IMR-90 (cell line): ENCODE measurements at regions not wholly inside any gene's neighbourhood (a gene's known extent, or its start where the extent isn't known, plus 50 kb on each side); places are given as distances from the start of the nearest gene placed in this dataset.

ENCODE experiments used
- ATAC-seq: fragments of 200-7000 bp; cut with Tn5 transposase; 2 replicates; pipeline ENCODE4 v1.9.1; 2020; ENCODE audit warnings: low read depth, mild to moderate bottlenecking, moderate library complexity
- BruUV-seq: library from RNA; stranded (reverse); fragments of 400-500 nt; replicated peaks from 2 replicates; lab custom pipeline; 2021; lab: Mats Ljungman, UMichigan
- CTCF ChIA-PET: fragments of 300-600 bp; formaldehyde crosslinking; extraction: SDS; loops from one replicate; lab custom pipeline; 2021; ENCODE audit warnings: antibody characterized with exemption; lab: Yijun Ruan, JAX
- POLR2A ChIA-PET: fragments of 300-600 bp; sonication (Branson Sonifier 250); formaldehyde crosslinking; loops from one replicate; lab custom pipeline; 2022; ENCODE audit warnings: antibody characterized with exemption; ENCODE audit not compliant: unreplicated experiment; lab: Charles Lee
- DNase-seq: peaks from one replicate; pipeline ENCODE4 v3.0.0; 2013
- H2AFZ ChIP-seq: replicated peaks from 2 replicates; pipeline ENCODE3; 2013; ENCODE audit warnings: low read length, mild to moderate bottlenecking; ENCODE audit not compliant: poor library complexity
- H2AK5ac ChIP-seq: 2 replicates; pipeline ENCODE4 v1.6.1; 2013; ENCODE audit warnings: low read depth, low read length, inconsistent platforms
- H2AK9ac ChIP-seq: replicated peaks from 2 replicates; pipeline ENCODE3; 2013; ENCODE audit warnings: mild to moderate bottlenecking, low read depth, low read length, moderate library complexity; ENCODE audit not compliant: poor library complexity
- H2BK120ac ChIP-seq: 2 replicates; pipeline ENCODE4 v1.6.1; 2013; ENCODE audit warnings: low read depth, low read length, inconsistent platforms
- H2BK15ac ChIP-seq: 3 replicates; pipeline ENCODE4 v1.6.1; 2013; ENCODE audit warnings: low read depth, low read length, inconsistent platforms
- H2BK20ac ChIP-seq: 2 replicates; pipeline ENCODE4 v1.6.1; 2013; ENCODE audit warnings: low read depth, mild to moderate bottlenecking, inconsistent platforms, low read length, moderate library complexity
- H2BK5ac ChIP-seq: 2 replicates; pipeline ENCODE4 v1.6.1; 2013; ENCODE audit warnings: mild to moderate bottlenecking, low read depth, low read length, inconsistent platforms; ENCODE audit not compliant: poor library complexity, severe bottlenecking
- H3K14ac ChIP-seq: replicated peaks from 2 replicates; pipeline ENCODE4 v1.6.1; 2013; ENCODE audit warnings: low read depth, low read length, inconsistent platforms
- H3K18ac ChIP-seq: 2 replicates; pipeline ENCODE4 v1.6.1; 2013; ENCODE audit warnings: low read depth, low read length, control low read depth
- H3K23ac ChIP-seq: 2 replicates; pipeline ENCODE4 v1.6.1; 2013; ENCODE audit warnings: low read depth, low read length, inconsistent platforms
- H3K27ac ChIP-seq: 2 replicates; pipeline ENCODE4 v1.5.1; 2013; ENCODE audit warnings: mild to moderate bottlenecking, control low read depth, low read length; ENCODE audit not compliant: insufficient read depth
- H3K27me3 ChIP-seq: 2 replicates; pipeline ENCODE4 v1.6.1; 2013; ENCODE audit warnings: low read length; ENCODE audit not compliant: control insufficient read depth, insufficient read depth
- H3K36me3 ChIP-seq: 2 replicates; pipeline ENCODE4 v1.6.1; 2013; ENCODE audit warnings: low read length, mixed read lengths; ENCODE audit not compliant: control insufficient read depth, insufficient read depth
- H3K4ac ChIP-seq: 2 replicates; pipeline ENCODE4 v1.6.1; 2013; ENCODE audit warnings: low read depth, low read length, inconsistent platforms
- H3K4me1 ChIP-seq: 2 replicates; pipeline ENCODE4 v1.6.1; 2013; ENCODE audit warnings: low read length, mixed read lengths; ENCODE audit not compliant: control insufficient read depth, insufficient read depth
- H3K4me2 ChIP-seq: 2 replicates; pipeline ENCODE4 v1.6.1; 2013; ENCODE audit warnings: low read depth, mild to moderate bottlenecking, control low read depth, low read length, moderate library complexity
- H3K4me3 ChIP-seq: 2 replicates; pipeline ENCODE4 v1.5.1; 2013; ENCODE audit warnings: low read depth, mild to moderate bottlenecking, control low read depth, low read length, moderate library complexity; ENCODE audit not compliant: insufficient read depth
- H3K56ac ChIP-seq: 2 replicates; pipeline ENCODE4 v1.6.1; 2013; ENCODE audit warnings: low read length, inconsistent platforms; ENCODE audit not compliant: insufficient read depth; ENCODE audit errors: extremely low read depth
- H3K79me1 ChIP-seq, 2 experiments: 2 replicates each; pipeline ENCODE4 v1.6.1; 2013; ENCODE audit warnings: low read length in 2 of 2, inconsistent platforms in 1 of 2, low read depth in 1 of 2
- H3K9ac ChIP-seq: 2 replicates; pipeline ENCODE4 v1.6.1; 2013; ENCODE audit warnings: low read depth, low read length, control low read depth
- H3K9me1 ChIP-seq: 2 replicates; pipeline ENCODE4 v1.6.1; 2013; ENCODE audit warnings: low read length, inconsistent platforms; ENCODE audit not compliant: insufficient read depth
- H3K9me3 ChIP-seq: 2 replicates; pipeline ENCODE4 v1.6.1; 2013; ENCODE audit warnings: low read length; ENCODE audit not compliant: control insufficient read depth, insufficient read depth
- H4K20me1 ChIP-seq: 2 replicates; pipeline ENCODE4 v1.6.1; 2013; ENCODE audit warnings: low read length, inconsistent platforms; ENCODE audit not compliant: insufficient read depth
- H4K5ac ChIP-seq: 2 replicates; pipeline ENCODE4 v1.6.1; 2013; ENCODE audit warnings: mild to moderate bottlenecking, low read depth, low read length, control low read depth
- H4K8ac ChIP-seq, 2 experiments: 2 replicates each; pipeline ENCODE4 v1.6.1; 2013; ENCODE audit warnings: low read depth in 2 of 2, low read length in 2 of 2, control low read depth in 1 of 2, inconsistent platforms in 1 of 2
- H4K91ac ChIP-seq: 2 replicates; pipeline ENCODE4 v1.6.1; 2013; ENCODE audit warnings: low read depth, low read length, inconsistent platforms; ENCODE audit not compliant: insufficient read depth
- CEBPB ChIP-seq: IDR thresholded peaks from 2 replicates; pipeline ENCODE4 v1.6.1; 2012; ENCODE audit warnings: low read depth, low read length, improper control_type of control experiment
- FOS ChIP-seq: fragments of 150-350 bp; IDR thresholded peaks from 2 replicates; pipeline ENCODE4 v1.6.1; 2016; ENCODE audit warnings: low read depth, low read length
- MAZ ChIP-seq: IDR thresholded peaks from 2 replicates; pipeline ENCODE4 v1.6.1; 2012; ENCODE audit warnings: low read depth, mild to moderate bottlenecking, low read length, improper control_type of control experiment, moderate library complexity, borderline replicate concordance
- POLR2A ChIP-seq: IDR thresholded peaks from 2 replicates; pipeline ENCODE4 v1.6.1; 2012; ENCODE audit warnings: mild to moderate bottlenecking, low read depth, low read length
- RCOR1 ChIP-seq: IDR thresholded peaks from 2 replicates; pipeline ENCODE4 v1.6.1; 2012; ENCODE audit warnings: mild to moderate bottlenecking, low read length, improper control_type of control experiment; ENCODE audit not compliant: insufficient replicate concordance
- RFX5 ChIP-seq: IDR thresholded peaks from 2 replicates; pipeline ENCODE4 v1.8.0; 2012; ENCODE audit warnings: low read depth, mild to moderate bottlenecking, low read length, moderate library complexity
- SMC3 ChIP-seq: fragments of 150-350 bp; IDR thresholded peaks from 2 replicates; pipeline ENCODE4 v1.6.1; 2016; ENCODE audit warnings: low read depth, mild to moderate bottlenecking, antibody characterized with exemption, low read length, moderate library complexity
- WGBS, 2 experiments: methylation state at CpG; one replicate each; pipeline versions ENCODE4 v1.1.5 to v1.1.7; 2013; ENCODE audit warnings: missing lambda C conversion rate in 2 of 2; ENCODE audit not compliant: insufficient read length in 1 of 2; ENCODE audit errors: extremely low coverage in 2 of 2; 5-methylcytosine and 5-hydroxymethylcytosine counted together
- dilution Hi-C: fragments of 300-500 bp; cut with HindIII; formaldehyde crosslinking; loops from one replicate; pipeline ENCODE4 v1.14.3; 2018; ENCODE audit warnings: low sequenced_read_pairs; ENCODE audit not compliant: unreplicated experiment
- in situ Hi-C: fragments of 300-500 bp; cut with MboI; formaldehyde crosslinking; loops from 3 replicates; pipeline ENCODE4 v1.14.3; 2019; ENCODE audit warnings: low sequenced_read_pairs, inconsistent platforms, mixed read lengths
- intact Hi-C: fragments of 100-400 bp; cut with micrococcal nuclease; formaldehyde crosslinking; loops from 2 replicates; pipeline ENCODE4 v1.10.0; 2022
- TF ChIP-seq, protein P1 (sequence below): fragments of 150-350 bp; IDR thresholded peaks from 2 replicates; pipeline ENCODE4 v1.6.1; 2017; ENCODE audit warnings: mild to moderate bottlenecking, antibody characterized with exemption, low read length, low read depth

DNA sequence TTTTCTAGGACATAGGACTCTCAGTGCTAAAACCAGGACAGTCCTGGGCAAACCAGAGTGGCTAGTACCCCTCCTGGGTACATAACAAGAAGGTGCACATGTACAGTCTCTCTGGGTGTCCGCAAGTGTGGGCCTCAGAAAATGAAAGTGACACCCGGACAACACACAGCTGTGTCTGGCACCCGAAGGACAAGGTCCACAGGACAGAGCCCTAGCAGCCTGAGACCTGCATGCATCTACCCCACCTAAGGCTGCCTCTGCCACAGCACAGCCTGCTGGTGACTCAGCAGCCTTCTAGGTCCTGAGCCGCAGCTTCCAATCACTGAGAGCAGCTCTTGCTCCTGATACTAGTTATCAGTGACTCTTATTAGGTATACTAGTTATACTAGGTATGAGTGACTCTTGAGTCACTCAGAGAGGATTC, 784.1 kb upstream of the TBX3 start:
- no peak overlapping the region for H2BK20ac ChIP-seq
- POLR2A ChIA-PET, result no interaction called here

More for the DNA sequence above, 784.1 kb upstream of the TBX3 start:
- Histone ChIP-seq H3K4ac (no peak overlapping the region), H2BK120ac (no peak overlapping the region), H2AK5ac (no peak overlapping the region), H3K4me2 (no peak overlapping the region), H3K79me1 (no peaks in the 10 kb centered on the region), H3K27me3 (no peaks in the 10 kb centered on the region), H2AFZ (no peak overlapping the region), H3K4me1 (0 out of 2 replicates have a peak, but pooled peaks cover 2% of the 10 kb centered on the region), H3K23ac (no peak overlapping the region), H3K9me1 (no peaks in the 10 kb centered on the region), H2AK9ac (peak overlapping the region; percentile 22), H2BK5ac (no peak overlapping the region), H3K27ac (no peak overlapping the region), H4K5ac (no peak overlapping the region), H4K20me1 (no peaks in the 10 kb centered on the region), H3K9ac (no peak overlapping the region), H4K91ac (0 out of 2 replicates have a peak overlapping the region, but pooled peaks have one; percentile 12), H2BK15ac (no peak overlapping the region), H4K8ac (no peak overlapping the region), H3K18ac (no peak overlapping the region), H3K9me3 (no peaks in the 10 kb centered on the region), H3K36me3 (no peaks in the 10 kb centered on the region), H3K14ac (no peak overlapping the region), H3K56ac (no peak overlapping the region), H3K4me3 (no peak overlapping the region)
- peak; percentile 32; the same call in 1 of the 2 replicates for ATAC-seq
- WGBS, 2 experiments, result 83% methylated on average over 2 of the region's 4 CpGs; no CpG with 5 or more reads in 1 of the 2 experiments
- dilution Hi-C loops, result no loop called here
- CTCF ChIA-PET, result no interaction called here
- in situ Hi-C loops, result no loop called here
- intact Hi-C loops, result no loop called here
- DNase-seq, result peak; percentile 47
- TF ChIP-seq POLR2A (no peak), SMC3 (no peak), MAZ (no peak), CEBPB (no peak), RFX5 (no peak), RCOR1 (no peak), FOS (no peak)
- TF ChIP-seq, protein P1, sequence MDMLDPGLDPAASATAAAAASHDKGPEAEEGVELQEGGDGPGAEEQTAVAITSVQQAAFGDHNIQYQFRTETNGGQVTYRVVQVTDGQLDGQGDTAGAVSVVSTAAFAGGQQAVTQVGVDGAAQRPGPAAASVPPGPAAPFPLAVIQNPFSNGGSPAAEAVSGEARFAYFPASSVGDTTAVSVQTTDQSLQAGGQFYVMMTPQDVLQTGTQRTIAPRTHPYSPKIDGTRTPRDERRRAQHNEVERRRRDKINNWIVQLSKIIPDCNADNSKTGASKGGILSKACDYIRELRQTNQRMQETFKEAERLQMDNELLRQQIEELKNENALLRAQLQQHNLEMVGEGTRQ, result no peak
- BruUV-seq, result no TSS peak
